ENCODE measurements at regions not wholly inside any gene's neighbourhood (a gene's known extent, or its start where the extent isn't known, plus 50 kb on each side); places are given as distances from the start of the nearest gene placed in this dataset.

GRCh38 chr1:228984646-228985631 lies 249.7 kb downstream of the RHOU start:
- TF ChIP-seq POLR2A (IDR thresholded peaks at IDR 0.05): no peak
- TF ChIP-seq CTCF (IDR thresholded peaks at IDR 0.05): no peak
- no peak for TF ChIP-seq EP300 (IDR thresholded peaks at IDR 0.05)

All from upper lobe of left lung (tissue), 4 donors.